AG04449 (cell line): ENCODE measurements at regions not wholly inside any gene's neighbourhood (a gene's known extent, or its start where the extent isn't known, plus 50 kb on each side); places are given as distances from the start of the nearest gene placed in this dataset.

Experiments used
- CTCF ChIA-PET: fragments of 350-600 bp; formaldehyde crosslinking; extraction: SDS; loops from one replicate; lab custom pipeline; 2021; ENCODE audit warnings: antibody characterized with exemption; lab: Yijun Ruan, JAX
- POLR2A ChIA-PET: fragments of 400-600, 350-600 bp; formaldehyde crosslinking; extraction: SDS; loops from one replicate; lab custom pipeline; 2020; ENCODE audit warnings: antibody characterized with exemption, inconsistent platforms; lab: Yijun Ruan, JAX
- DNase-seq: peaks from one replicate; pipeline ENCODE4 v3.0.0-alpha.2; 2010; ENCODE audit warnings: low read depth, low spot score
- H3K4me3 ChIP-seq: 2 replicates; pipeline ENCODE4 v1.5.1; 2011; ENCODE audit warnings: low read depth, mild to moderate bottlenecking, control low read depth, low read length
- TF ChIP-seq, protein P1 (sequence below): IDR thresholded peaks from one replicate; pipeline ENCODE4 v1.5.1; 2011; ENCODE audit warnings: mild to moderate bottlenecking, moderate library complexity, low read length, control low read depth, inconsistent platforms; ENCODE audit not compliant: insufficient read depth; ENCODE audit errors: missing control alignments

GRCh38 chr5:113866763-113867162 is 353.3 kb downstream of the YTHDC2 start:
- TF ChIP-seq, protein P1, sequence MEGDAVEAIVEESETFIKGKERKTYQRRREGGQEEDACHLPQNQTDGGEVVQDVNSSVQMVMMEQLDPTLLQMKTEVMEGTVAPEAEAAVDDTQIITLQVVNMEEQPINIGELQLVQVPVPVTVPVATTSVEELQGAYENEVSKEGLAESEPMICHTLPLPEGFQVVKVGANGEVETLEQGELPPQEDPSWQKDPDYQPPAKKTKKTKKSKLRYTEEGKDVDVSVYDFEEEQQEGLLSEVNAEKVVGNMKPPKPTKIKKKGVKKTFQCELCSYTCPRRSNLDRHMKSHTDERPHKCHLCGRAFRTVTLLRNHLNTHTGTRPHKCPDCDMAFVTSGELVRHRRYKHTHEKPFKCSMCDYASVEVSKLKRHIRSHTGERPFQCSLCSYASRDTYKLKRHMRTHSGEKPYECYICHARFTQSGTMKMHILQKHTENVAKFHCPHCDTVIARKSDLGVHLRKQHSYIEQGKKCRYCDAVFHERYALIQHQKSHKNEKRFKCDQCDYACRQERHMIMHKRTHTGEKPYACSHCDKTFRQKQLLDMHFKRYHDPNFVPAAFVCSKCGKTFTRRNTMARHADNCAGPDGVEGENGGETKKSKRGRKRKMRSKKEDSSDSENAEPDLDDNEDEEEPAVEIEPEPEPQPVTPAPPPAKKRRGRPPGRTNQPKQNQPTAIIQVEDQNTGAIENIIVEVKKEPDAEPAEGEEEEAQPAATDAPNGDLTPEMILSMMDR: no peak
- CTCF ChIA-PET: no interaction called here
- no peak for DNase-seq
- POLR2A ChIA-PET: no interaction called here
- no peak overlapping the region for H3K4me3 ChIP-seq

- ChIA-PET POLR2A (no interaction called here), CTCF (no interaction called here)
- DNase-seq: no peak
- TF ChIP-seq, protein P1: no peak
- H3K4me3 ChIP-seq: no peak overlapping the region
Observed at GRCh38 chr5:113869611-113870010, 356.1 kb downstream of the YTHDC2 start.

DNA sequence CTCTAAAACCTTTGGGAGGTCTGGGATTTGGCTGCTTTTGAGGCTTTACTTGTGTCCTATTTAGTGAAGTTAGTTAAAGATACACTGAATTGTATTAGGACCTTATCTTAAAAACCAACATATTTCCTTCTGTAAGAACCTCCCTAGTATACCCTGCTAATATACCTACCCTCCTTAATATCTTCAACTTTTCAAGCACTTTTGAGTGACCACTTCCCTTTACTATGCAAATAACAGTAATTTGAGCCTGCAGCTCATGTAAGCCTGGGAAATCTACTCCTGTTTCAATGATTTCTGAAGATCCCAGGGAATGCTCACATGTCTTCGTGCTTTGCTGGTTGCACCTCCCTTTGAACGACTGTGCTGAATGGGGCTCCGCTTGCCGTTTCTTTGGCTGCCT is 358.5 kb downstream of the YTHDC2 start:
- TF ChIP-seq, protein P1: no peak
- POLR2A ChIA-PET: no interaction called here
- no peak overlapping the region for H3K4me3 ChIP-seq
- DNase-seq: no peak
- CTCF ChIA-PET: no interaction called here

DNA sequence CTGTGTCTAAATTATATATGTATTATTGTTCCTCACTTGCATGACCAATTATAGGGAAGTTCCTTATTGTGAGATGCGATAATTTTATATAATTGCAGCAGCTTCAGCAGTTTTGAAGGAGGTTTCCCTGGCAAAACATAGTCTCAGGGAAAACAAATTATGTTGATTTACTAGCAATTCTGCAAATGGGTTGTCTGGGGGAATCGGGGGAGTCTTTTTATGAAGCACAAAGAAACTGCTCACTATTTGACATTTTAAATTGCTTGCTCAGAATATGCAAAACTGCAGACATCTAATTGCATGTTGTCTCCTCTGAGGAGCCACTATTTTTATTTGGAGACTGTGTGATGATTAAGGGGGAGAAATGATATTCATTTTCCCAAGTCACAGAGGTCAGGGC is 361.6 kb downstream of the YTHDC2 start:
- no peak overlapping the region for H3K4me3 ChIP-seq
- DNase-seq: no peak
- ChIA-PET POLR2A (no interaction called here), CTCF (no interaction called here)
- TF ChIP-seq, protein P1: no peak

DNA sequence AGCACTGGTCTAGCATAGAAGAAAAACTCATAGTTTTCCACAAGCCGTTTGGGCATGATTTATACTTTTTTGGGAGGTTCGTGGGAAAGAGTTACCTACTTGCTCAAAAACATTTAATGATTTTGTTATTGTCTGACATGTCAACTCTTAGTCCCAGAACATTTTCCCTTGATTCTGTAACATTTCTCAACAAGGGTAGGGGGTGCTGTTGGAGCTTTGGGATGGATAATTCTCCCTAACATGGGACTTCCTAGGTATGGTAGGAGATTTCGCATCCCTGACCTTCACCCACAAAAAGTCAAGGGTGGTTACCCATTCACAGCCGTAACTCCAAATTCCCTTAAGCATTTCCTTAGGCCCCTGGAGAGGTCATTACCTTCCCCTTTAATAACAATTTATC is 378.0 kb downstream of the YTHDC2 start:
- TF ChIP-seq, protein P1: no peak
- H3K4me3 ChIP-seq: no peak overlapping the region
- DNase-seq: no peak
- ChIA-PET POLR2A (no interaction called here), CTCF (no interaction called here)

GRCh38 chr5:113896789-113897188 is 383.3 kb downstream of the YTHDC2 start:
- no peak overlapping the region for H3K4me3 ChIP-seq
- POLR2A ChIA-PET: no interaction called here
- TF ChIP-seq, protein P1: no peak
- DNase-seq: no peak
- CTCF ChIA-PET: no interaction called here
